Stimulated activated naive CD8-positive, alpha-beta T cell treated with anti-CD3 and anti-CD28 coated beads, Interleukin-15, Interleukin-2, amounts not matched to agents 100 ng/mL and 50 ng/mL, for 24 hours (primary cell): ENCODE measurements at regions not wholly inside any gene's neighbourhood (a gene's known extent, or its start where the extent isn't known, plus 50 kb on each side); places are given as distances from the start of the nearest gene placed in this dataset.

Experiments
- H3K27ac Mint-ChIP-seq: one replicate; pipeline ENCODE4 v1.8.0; 2021; ENCODE audit warnings: mild to moderate bottlenecking, mixed read lengths
- H3K27me3 Mint-ChIP-seq: one replicate; pipeline ENCODE4 v1.8.0; 2021; ENCODE audit warnings: mixed read lengths
- H3K36me3 Mint-ChIP-seq: one replicate; pipeline ENCODE4 v1.8.0; 2021; ENCODE audit warnings: low read depth, mixed read lengths
- H3K4me1 Mint-ChIP-seq: one replicate; pipeline ENCODE4 v1.8.0; 2021; ENCODE audit warnings: low read depth, mixed read lengths
- H3K4me3 Mint-ChIP-seq: one replicate; pipeline ENCODE4 v1.8.0; 2021; ENCODE audit warnings: mild to moderate bottlenecking, mixed read lengths
- H3K9me3 Mint-ChIP-seq: one replicate; pipeline ENCODE4 v1.8.0; 2021; ENCODE audit warnings: mixed read lengths

- Mint-ChIP-seq H3K4me3 (no peak overlapping the region), H3K27ac (no peak overlapping the region), H3K4me1 (peaks cover 30% of the 10 kb centered on the region), H3K9me3 (peaks cover 27% of the 10 kb centered on the region), H3K27me3 (peaks cover 20% of the 10 kb centered on the region), H3K36me3 (peaks cover 14% of the 10 kb centered on the region)
Observed at GRCh38 chr17:65434251-65434650, 127.2 kb downstream of the AXIN2 start.

DNA sequence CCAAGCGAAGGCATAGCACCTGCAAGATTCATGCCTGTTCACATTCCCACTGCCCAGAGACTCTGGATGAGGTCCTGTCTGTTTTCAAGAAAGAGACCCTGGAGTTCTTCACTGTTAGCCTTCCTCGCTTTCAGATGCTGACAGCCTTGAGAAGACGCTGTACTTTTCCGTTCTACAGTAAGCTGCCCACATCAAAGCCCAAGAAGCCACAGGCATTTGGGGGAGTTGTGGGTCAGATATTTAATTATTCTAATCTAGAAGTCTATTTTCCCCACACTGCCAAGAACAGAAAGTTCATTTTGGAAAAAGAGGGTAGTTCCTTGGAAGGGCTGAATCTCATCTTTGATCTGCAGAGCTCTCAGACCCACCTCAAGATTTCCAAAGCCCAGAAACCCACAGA, 127.9 kb downstream of the AXIN2 start:
- peaks cover 28% of the 10 kb centered on the region for H3K9me3 Mint-ChIP-seq
- peaks cover 14% of the 10 kb centered on the region for H3K36me3 Mint-ChIP-seq
- H3K4me3 Mint-ChIP-seq: no peak overlapping the region
- H3K27ac Mint-ChIP-seq: peak overlapping the region; percentile 41
- peaks cover 17% of the 10 kb centered on the region for H3K27me3 Mint-ChIP-seq
- H3K4me1 Mint-ChIP-seq: peaks cover 30% of the 10 kb centered on the region

DNA sequence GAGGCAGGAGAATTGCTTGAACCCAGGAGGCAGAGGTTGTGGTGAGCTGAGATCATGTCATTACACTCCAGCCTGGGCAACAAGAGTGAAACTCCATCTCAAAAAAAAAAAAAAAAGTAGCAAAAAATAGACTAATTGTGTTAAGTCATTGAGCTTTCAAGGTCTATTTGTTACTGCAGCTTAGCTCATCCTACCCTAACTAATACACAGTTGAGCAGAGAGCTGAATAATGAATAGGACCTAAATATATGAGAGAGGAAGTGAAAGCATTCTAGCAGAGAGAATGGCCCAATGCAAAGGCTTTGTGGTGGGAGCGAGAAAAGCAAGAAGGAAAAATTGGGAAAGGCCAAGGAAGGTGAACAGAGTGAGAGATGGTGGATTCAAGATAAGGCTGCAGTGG, 128.3 kb downstream of the AXIN2 start:
- H3K27ac Mint-ChIP-seq: peak overlapping the region; percentile 41
- H3K9me3 Mint-ChIP-seq: peaks cover 28% of the 10 kb centered on the region

GRCh38 chr17:65431116-65431515, 130.3 kb downstream of the AXIN2 start:
- Mint-ChIP-seq H3K27ac (no peak overlapping the region), H3K27me3 (peaks cover 8% of the 10 kb centered on the region), H3K9me3 (peaks cover 34% of the 10 kb centered on the region), H3K4me1 (peaks cover 30% of the 10 kb centered on the region), H3K36me3 (peaks cover 14% of the 10 kb centered on the region), H3K4me3 (no peak overlapping the region)

More for the DNA sequence above, 128.3 kb downstream of the AXIN2 start:
- peaks cover 30% of the 10 kb centered on the region for H3K4me1 Mint-ChIP-seq
- no peak overlapping the region for H3K4me3 Mint-ChIP-seq
- peaks cover 16% of the 10 kb centered on the region for H3K27me3 Mint-ChIP-seq
- H3K36me3 Mint-ChIP-seq: peaks cover 14% of the 10 kb centered on the region

- peaks cover 30% of the 10 kb centered on the region for H3K4me1 Mint-ChIP-seq
- H3K27me3 Mint-ChIP-seq: peaks cover 3% of the 10 kb centered on the region
- H3K4me3 Mint-ChIP-seq: no peak overlapping the region
- H3K9me3 Mint-ChIP-seq: peaks cover 39% of the 10 kb centered on the region
- H3K36me3 Mint-ChIP-seq: peaks cover 14% of the 10 kb centered on the region
- no peak overlapping the region for H3K27ac Mint-ChIP-seq
Observed at GRCh38 chr17:65430209-65430833, 131.1 kb downstream of the AXIN2 start.

- Mint-ChIP-seq H3K36me3 (no peaks in the 10 kb centered on the region), H3K9me3 (peaks cover 14% of the 10 kb centered on the region), H3K4me1 (no peaks in the 10 kb centered on the region), H3K27ac (no peak overlapping the region), H3K27me3 (no peaks in the 10 kb centered on the region), H3K4me3 (no peak overlapping the region)
Observed at GRCh38 chr17:65423346-65424140, 137.9 kb downstream of the AXIN2 start.

DNA sequence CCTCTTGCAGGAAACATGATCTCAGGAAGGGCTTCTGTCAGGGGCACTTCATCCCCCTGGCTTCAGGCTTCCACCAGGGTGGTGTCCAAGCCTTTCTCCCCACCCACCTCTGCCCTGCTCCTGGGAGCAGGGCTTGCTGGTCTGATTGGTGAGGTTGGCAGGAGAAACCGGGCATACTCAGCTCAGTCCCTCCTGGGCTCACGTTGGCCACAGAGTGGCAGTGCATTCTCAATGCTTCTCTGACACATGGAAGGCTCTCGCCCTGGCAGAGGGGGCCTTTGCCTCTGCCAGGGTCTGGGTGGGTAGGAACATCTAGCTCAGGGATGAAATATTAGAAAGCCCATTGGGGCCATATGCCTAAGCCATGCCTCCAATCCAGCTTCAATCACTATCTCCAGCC, 142.8 kb downstream of the AXIN2 start:
- no peak overlapping the region for H3K4me3 Mint-ChIP-seq
- H3K4me1 Mint-ChIP-seq: no peaks in the 10 kb centered on the region
- H3K27me3 Mint-ChIP-seq: no peaks in the 10 kb centered on the region
- no peaks in the 10 kb centered on the region for H3K9me3 Mint-ChIP-seq
- no peaks in the 10 kb centered on the region for H3K36me3 Mint-ChIP-seq
- no peak overlapping the region for H3K27ac Mint-ChIP-seq

- Mint-ChIP-seq H3K4me1 (no peaks in the 10 kb centered on the region), H3K27me3 (no peaks in the 10 kb centered on the region), H3K9me3 (no peaks in the 10 kb centered on the region), H3K36me3 (no peaks in the 10 kb centered on the region), H3K4me3 (no peak overlapping the region), H3K27ac (no peak overlapping the region)
Observed at GRCh38 chr17:65417406-65418221, 143.8 kb downstream of the AXIN2 start.

- no peak overlapping the region for H3K4me3 Mint-ChIP-seq
- no peaks in the 10 kb centered on the region for H3K36me3 Mint-ChIP-seq
- H3K4me1 Mint-ChIP-seq: no peaks in the 10 kb centered on the region
- H3K9me3 Mint-ChIP-seq: no peaks in the 10 kb centered on the region
- H3K27ac Mint-ChIP-seq: no peak overlapping the region
- no peaks in the 10 kb centered on the region for H3K27me3 Mint-ChIP-seq
Observed at GRCh38 chr17:65415991-65416390, 145.5 kb downstream of the AXIN2 start.

GRCh38 chr17:65413390-65413789, 148.1 kb downstream of the AXIN2 start:
- H3K27ac Mint-ChIP-seq: no peak overlapping the region
- H3K4me3 Mint-ChIP-seq: no peak overlapping the region
- no peaks in the 10 kb centered on the region for H3K9me3 Mint-ChIP-seq

DNA sequence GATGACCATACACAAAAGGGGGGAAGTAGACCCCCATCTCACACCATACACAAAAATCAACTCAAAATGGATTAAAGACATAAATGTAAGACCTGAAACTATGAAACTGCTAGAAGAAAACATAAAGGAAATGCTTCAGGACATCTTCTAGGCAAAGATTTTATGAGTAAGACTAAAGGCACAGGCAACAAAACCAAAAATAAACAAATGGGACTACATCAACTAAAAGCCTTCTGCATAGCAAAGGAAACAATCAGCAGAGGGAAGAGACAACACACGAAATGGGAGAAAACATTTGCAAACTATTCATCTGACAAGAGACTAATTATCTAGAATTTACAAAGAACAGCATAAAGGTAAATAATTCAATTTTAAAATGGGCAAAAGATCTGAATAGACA, 152.1 kb downstream of the AXIN2 start:
- H3K4me3 Mint-ChIP-seq: no peak overlapping the region
- no peaks in the 10 kb centered on the region for H3K36me3 Mint-ChIP-seq
- H3K27me3 Mint-ChIP-seq: peaks cover 7% of the 10 kb centered on the region
- H3K4me1 Mint-ChIP-seq: no peaks in the 10 kb centered on the region
- no peaks in the 10 kb centered on the region for H3K9me3 Mint-ChIP-seq
- H3K27ac Mint-ChIP-seq: no peak overlapping the region

More at GRCh38 chr17:65413390-65413789, 148.1 kb downstream of the AXIN2 start:
- no peaks in the 10 kb centered on the region for H3K4me1 Mint-ChIP-seq
- H3K36me3 Mint-ChIP-seq: no peaks in the 10 kb centered on the region
- H3K27me3 Mint-ChIP-seq: peaks cover 7% of the 10 kb centered on the region

DNA sequence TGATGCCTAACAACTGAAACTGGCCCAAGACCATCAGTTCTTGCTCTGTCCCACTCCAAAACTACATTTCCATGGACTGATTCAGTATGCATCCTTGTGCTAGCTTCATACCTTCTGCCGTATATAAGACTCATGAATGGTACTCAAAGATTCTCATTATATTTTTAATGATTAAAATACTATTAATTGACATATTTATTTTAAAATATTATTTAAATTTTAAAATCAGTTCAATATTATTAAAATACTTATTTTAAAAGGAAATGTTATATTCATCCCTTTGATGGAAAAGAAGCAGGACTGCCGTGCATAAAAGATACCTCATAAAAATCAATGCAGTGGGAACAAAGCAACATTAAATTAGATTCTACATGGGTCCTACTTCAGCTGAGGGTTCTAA, 153.4 kb downstream of the AXIN2 start:
- H3K4me3 Mint-ChIP-seq: no peak overlapping the region
- H3K36me3 Mint-ChIP-seq: no peaks in the 10 kb centered on the region
- H3K27me3 Mint-ChIP-seq: peaks cover 11% of the 10 kb centered on the region
- no peaks in the 10 kb centered on the region for H3K9me3 Mint-ChIP-seq
- no peaks in the 10 kb centered on the region for H3K4me1 Mint-ChIP-seq
- no peak overlapping the region for H3K27ac Mint-ChIP-seq

DNA sequence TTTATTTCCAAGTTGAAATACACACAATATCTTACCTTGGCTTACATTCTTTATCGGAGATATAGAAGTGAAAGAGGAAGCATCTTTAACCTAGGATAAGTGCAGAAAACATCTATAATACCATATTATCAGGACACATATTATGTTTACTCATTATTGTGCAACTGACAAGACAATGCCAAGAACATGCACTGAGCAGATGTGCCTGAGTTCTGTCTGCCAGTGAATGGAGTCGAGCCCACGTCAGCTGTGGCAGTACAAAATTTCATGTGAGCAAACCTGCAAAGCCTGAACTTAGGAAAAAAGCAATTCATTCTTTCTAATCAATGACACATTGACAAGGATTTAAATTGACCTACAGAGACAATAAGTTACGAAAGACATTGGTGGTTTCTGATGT, 154.4 kb downstream of the AXIN2 start:
- no peaks in the 10 kb centered on the region for H3K36me3 Mint-ChIP-seq
- no peak overlapping the region for H3K27ac Mint-ChIP-seq
- no peaks in the 10 kb centered on the region for H3K4me1 Mint-ChIP-seq
- no peak overlapping the region for H3K4me3 Mint-ChIP-seq
- H3K27me3 Mint-ChIP-seq: peaks cover 15% of the 10 kb centered on the region
- H3K9me3 Mint-ChIP-seq: no peaks in the 10 kb centered on the region

GRCh38 chr17:65406552-65406951, 154.9 kb downstream of the AXIN2 start:
- Mint-ChIP-seq H3K4me1 (no peaks in the 10 kb centered on the region), H3K27ac (no peak overlapping the region), H3K36me3 (no peaks in the 10 kb centered on the region), H3K9me3 (no peaks in the 10 kb centered on the region), H3K27me3 (peaks cover 16% of the 10 kb centered on the region), H3K4me3 (no peak overlapping the region)

GRCh38 chr17:65405563-65405962, 155.9 kb downstream of the AXIN2 start:
- no peaks in the 10 kb centered on the region for H3K4me1 Mint-ChIP-seq
- H3K36me3 Mint-ChIP-seq: no peaks in the 10 kb centered on the region
- peaks cover 26% of the 10 kb centered on the region for H3K27me3 Mint-ChIP-seq
- no peak overlapping the region for H3K4me3 Mint-ChIP-seq
- H3K9me3 Mint-ChIP-seq: no peaks in the 10 kb centered on the region
- H3K27ac Mint-ChIP-seq: no peak overlapping the region
